ENCODE measurements at regions not wholly inside any gene's neighbourhood (a gene's known extent, or its start where the extent isn't known, plus 50 kb on each side); places are given as distances from the start of the nearest gene placed in this dataset.

DNA sequence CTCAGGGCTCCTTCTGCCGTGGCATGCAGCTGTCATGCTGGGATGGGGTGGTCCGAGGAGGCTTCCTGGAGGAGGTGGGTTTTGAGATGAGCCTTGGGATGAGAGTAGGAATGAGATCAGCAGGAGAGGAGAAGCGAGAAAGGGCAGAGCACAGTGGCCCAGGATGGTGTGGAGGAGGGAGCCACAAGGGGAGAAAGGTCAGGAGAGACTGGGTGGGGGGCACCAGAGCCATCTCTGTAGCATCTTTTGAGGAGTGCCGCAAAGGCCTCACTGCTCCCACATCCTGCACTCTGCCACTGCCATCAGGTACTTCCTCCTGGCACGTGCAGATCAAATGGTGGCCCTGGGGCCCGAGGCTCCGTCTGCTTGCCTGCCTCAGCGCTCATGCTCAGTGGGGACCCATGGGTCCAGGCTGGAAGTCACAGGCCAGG is 150.2 kb downstream of the MACROH2A1 start:
- DNase-seq (ENCODE audit: low read depth), result no peak

DNA sequence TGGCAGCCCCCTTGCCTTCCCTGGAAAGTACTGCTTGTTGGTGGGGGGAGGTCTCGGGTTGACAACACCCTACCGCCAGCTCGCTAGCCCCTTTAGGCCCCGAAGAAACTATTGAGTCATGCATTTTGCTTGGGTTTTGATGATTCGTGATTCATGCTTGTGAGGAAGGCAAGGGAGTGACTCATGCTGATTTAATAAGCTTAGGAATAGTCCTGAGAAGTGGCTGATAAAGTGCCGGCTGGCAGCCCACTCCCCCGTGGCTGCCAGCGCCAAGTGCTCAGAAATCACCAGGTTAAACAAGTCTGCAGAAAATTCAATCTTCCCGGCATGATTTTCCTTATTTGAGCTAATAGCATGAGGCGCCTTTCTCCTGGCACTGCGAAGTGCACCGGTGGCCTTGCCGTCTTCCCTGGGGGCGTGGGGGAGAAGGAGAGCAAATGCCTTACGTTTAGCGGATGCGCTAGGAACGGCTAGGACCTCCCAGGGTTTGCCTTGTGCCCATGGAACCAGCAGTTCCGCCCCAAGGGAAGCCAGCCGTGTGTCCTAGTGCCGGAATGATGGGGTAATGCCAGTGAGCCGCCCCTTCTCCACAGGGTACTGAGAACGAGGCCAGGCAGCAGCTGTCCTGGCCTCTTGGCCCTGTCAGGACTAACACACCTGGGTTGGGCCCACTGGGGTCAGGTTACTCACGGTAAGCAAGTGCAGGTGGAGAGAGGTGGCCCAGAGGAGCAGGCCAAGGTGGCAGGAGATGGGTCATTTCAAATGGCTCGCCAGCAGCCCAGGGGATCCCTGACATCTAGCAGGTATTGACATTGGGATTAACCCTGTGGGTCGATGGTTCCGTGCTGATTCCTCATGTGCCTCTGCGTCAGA is 151.9 kb downstream of the MACROH2A1 start:
- DNase-seq (ENCODE audit: low read depth), result no peak

DNA sequence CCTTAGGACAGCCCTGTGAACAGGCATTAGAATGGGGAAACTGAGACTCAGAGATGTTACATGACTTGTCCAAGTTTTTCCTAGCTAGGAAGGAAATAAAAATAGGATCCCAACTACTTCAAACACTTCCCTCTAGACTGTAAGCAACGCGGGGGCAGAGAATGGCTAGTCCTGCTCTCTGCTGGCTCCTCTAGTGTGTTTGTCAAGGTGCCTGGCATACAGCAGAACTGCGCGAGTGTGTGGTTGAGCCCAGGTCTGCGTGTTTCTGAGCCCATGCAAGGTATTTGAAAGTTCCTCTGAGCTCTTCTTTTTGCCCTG is 152.5 kb downstream of the MACROH2A1 start:
- DNase-seq (ENCODE audit: low read depth), result no peak

DNA sequence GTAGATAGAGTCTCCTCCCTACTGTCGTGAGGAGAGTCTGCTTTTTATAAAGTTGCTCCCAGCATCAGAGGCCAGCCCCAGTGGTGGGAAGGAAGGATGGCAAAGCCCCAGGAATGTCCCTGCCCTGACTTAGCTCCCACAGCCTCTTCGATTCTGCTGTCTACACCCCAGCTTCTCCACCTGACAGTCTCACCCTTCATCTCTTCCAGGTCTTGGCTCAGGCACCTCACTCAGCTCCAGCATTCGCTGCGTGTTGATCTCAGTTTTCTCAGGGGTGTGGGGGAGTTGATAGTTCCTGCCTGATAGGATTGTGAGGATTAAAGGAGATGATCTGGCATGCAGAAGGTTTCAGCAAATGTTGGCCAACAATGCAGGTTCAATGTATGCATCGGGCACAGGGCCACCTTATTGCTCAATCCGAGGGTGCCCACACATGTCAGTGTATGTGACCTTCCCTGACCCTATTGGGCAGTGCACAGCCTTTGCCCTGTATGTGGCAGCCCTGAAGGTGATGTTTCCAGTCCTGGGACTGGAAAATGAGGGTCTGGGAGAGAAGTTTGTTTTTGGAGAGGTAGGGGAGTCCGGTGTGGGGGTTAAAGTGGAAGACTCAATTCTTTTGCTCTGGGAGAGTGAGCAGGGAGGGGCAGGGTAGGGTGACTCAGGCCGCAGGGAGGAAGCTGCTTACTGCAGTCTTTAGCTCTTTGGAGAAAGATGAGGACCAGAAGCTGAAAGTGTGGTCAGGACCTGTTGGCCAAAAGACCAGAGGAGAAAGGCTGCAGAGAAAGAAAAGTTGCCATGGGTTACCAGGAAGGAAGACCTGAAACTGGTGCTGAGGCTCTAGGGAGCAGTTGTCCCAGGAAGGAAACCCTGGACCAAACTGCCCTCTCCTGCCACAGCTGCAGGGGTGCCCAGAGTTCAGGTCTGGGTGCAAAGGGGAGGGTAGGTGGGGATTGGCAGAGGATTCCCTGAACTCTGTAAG is 153.2 kb downstream of the MACROH2A1 start:
- no peak for DNase-seq (ENCODE audit: low read depth)

DNA sequence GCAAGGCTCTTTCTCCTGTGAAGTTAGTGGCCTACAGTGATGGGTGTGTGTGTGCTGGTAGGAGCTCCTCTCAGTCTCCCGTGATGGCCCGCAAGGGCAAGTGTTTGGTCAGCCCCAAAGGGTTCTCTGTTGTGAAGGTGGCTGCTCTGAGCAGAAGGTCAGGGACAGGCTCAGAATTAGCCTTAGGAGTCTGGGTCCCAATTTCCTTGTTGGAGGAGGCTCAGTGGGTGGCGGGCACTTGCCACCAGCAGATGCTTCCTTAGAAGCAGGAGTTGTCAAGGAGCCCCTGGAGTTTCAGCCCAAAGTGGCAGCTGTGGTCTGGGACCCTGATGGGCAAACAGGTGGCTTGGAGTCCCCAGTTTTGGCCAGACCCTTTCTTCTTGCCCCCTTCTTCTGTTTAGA is 154.4 kb downstream of the MACROH2A1 start:
- DNase-seq (ENCODE audit: low read depth), result no peak

DNA sequence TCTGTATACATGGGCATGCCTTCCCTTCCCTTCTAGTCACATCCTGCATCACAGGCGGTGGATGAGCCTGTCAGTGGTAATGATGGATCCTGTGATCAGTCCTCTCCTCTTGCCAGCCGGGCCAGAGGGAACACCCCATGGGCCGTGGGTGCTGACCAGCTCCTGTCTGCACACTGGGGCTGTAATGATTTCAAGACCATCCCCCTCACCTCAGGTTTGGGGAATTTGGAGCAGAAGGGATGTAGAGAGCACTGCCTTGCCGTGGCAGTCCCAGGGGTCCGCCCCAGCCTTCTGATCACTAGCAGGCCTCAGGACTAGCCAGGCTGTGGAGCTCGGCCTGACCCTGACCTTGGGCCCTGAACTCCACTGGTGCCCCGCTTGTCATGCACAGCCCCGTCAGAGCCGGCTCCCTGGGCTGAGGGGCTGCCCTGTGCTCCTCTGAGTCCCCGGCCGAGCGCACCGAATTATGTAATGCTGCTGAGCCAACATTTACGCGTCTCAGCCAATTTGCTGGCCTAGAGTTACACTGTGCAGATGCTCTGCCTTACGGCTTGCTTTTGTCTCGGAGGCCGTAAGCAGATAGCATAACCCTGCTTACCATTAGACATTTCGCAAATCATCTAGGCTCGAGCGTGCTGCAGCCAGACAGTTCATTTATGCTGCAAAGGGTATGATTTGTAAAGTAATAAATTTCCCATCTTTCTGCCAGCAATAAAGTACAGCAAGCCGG is 155.3 kb downstream of the MACROH2A1 start:
- no peak for DNase-seq (ENCODE audit: low read depth)

DNA sequence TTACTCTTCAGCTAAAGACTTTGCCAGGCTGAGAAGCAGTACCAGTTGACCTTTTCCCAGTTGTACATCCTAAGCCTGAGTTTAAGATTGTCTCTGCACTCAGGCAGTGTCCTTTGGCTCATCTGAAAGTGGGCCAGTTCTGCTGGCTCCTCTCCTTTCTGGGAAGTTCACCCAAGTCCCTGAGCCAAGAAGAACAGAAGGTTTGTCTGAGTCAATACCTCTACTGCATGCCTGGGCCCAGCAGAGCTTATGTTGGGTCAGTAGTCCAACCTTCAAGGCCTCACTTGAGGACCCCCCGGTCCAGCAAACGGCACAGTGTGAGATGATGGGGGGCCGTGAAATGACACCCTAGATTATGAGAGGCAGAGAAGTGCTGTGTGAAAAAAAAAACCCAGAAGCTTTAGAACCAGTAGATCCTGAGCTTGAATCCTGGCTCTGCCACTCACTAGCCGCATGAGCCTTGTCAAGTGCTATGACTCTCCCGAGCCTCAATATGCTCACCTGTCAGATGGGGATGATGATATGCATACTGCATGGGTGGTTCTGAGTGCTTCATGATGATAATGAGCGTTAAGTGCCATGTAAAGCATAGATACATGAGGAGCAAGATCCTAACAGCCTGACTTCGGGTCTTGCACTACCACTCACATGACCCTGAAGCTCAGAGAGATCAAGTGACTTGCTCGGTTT is 156.0 kb downstream of the MACROH2A1 start:
- no peak for DNase-seq (ENCODE audit: low read depth)

DNA sequence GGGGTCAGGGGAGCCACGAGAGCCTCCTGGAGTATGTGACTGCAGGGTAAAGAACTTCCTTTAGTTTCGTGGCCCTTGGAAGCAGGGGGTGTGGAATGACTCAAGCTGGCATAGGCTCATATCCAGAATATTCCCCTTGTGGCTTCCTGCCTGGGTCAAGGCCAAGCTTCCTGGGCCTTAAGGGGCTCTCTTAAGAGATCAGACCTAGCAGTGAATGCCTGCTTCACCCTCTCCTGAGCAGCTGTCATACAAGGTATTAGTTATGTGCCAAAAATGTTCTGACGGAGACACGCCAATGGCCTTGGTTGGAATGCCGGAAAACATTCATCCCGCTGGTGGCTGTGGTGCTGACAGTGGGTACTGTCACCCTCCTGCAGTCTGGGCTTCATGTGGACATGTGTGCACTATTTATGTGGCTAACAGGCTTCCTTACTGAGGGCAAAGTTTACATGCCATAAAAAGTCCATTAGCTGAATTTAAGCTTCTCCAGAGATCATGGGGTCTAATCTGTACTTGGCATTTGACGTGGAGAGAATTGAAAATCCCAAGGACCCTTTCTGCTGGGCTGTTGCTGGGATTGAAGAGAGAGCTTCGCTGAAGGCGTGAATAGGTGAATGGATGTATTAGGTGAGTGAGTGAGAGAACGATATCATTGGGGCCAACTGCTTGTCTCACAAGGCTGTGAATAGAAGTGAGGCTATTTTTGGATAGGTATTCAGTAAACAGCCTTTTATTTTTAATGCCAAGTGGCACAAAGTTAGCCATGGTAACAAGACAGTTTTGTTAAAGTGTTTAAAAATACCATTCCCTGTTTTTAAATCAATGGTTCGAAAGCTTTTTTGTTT is 156.8 kb downstream of the MACROH2A1 start:
- no peak for DNase-seq (ENCODE audit: low read depth)

DNA sequence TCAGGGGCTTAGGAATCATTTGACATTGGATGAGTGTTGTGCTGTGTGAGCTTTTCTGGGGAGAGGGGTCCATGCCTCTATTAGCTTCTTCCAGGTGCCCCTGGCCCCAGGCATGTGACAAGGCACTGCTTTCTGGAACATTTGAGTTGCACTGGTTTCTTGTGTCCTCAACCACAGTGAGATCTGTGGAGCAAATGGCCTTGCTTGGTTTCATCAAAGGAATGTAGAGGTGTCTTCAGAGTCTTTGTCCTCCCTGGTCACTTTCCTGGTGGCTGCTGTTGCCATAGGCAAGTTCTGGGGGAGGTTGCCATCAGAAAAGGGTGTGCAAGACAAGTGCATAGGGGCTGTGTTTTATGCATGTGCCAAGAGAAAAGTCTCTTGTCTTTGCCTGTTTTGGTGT is 157.5 kb downstream of the MACROH2A1 start:
- no peak for DNase-seq (ENCODE audit: low read depth)

DNA sequence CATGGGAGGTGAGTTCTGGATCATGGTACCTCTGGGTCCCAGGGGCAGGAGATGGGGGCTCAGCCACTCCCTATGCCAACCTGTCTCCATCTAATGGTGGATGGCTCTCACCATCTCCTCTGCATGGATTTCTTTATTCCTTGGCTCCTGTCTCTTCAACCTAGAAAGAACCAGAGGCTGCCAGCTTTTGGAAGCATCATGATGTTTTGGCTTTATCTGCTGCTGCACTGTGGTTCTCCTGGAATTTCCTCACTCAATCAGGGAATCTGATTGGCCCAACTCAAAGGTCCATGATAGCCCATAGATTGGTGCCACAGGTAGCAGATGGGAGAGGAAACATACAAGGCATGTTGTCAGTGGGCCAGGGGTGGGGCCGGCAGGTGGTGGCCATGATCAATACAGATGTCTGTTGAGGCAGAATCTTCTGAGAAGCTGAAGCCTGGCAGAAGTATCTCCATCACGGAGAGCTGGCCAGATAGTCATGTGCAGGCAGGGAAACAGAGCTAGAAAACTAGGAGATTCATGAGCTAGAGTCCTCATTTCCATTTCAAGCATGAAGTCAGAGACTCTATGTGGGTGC is 158.2 kb downstream of the MACROH2A1 start:
- no peak for DNase-seq (ENCODE audit: low read depth)

DNA sequence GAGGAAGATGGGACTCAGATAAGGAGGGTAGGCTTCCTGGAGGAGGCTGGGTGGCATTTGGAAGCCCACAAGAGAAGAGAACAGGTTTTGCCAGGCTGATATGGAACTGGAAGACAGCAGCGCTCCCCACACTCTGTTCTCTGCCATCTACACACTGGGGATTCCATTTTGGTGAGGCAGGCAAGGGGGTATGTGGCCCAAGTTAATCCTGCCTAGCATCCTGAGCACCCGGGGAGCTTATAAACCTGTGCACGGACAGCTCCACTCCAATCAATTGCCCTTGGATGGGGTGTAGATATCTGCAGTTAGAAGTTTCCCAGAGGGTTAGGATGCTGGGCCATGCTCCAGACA is 158.8 kb downstream of the MACROH2A1 start:
- DNase-seq (ENCODE audit: low read depth), result no peak

DNA sequence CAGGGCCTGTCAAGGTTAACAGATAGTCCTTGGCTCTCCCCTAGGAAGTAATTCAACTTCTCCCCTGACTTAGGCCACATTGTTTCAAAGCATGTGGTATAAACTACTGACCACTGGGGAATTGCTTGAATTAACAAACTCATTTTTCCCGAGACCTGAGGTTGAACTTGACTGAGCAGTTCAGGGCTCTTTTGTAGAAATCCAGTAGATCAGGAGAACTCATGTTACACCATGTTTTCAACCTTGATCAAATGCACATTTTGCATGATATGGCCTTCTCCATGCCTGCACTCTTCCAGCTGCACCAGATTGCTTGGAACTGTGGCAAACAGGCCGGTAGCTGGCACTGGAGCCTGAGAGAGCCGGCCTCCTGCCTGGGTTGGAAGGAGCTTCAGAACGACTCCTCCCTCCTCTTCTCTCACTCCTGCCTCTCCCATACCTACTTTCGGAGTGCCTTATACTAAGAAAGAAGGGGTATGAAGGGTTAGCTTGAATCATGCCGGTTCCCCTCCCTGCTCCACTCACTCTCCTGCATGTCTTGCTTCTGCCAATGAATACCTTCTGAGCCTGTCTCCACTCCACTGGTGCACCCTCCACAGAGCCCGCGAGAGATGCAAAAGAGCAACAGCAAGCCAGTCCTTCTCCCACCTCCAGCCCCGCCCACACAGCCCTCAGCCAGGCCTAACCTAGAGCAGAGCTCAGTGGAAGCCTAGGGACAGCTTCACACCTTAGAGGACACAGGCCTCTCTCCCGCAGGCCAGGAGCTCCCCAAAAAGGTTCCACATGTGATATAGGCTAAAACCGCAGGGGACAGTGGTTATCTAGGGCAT is 159.4 kb downstream of the MACROH2A1 start:
- no peak for DNase-seq (ENCODE audit: low read depth)

DNA sequence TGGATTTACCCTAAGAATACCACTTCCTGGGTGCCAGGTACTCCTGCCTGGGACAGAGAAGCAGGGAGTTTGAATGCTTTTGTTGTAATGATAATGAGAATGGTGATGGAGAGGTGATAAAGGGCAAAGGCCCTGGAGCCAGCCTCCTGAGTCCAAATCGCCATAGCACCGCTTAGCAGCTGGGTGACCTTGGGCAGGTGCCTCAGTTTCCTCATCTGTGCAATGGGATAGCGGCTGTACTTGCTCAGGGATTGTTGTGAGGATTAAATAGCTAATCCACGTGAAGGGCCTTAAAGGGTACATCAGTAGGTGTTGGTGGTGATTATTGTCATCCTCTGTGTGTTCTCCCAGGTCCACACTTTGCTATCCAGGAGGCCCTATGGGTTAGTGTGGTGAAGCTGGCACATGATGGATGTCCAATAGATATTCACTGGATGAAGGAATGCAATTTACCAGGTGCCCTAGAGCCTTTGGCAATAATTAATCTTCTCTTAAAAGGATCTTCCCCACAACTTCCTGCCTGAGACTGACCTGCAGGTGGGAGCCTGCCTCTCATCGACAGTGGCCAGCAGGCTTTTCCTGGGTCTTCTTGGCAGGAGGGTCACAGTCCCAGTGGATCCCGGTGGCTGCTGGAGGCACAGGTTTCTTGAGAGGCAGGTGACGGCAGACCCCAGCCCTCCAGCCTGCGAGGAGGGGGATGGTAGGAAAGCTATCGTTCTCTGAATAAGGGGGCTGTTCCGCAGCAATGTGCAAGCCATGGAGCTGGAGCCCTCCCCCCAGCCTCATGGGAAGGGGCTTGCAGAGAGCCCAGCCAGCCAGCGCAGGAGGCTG is 160.2 kb downstream of the MACROH2A1 start:
- DNase-seq (ENCODE audit: low read depth), result no peak

DNA sequence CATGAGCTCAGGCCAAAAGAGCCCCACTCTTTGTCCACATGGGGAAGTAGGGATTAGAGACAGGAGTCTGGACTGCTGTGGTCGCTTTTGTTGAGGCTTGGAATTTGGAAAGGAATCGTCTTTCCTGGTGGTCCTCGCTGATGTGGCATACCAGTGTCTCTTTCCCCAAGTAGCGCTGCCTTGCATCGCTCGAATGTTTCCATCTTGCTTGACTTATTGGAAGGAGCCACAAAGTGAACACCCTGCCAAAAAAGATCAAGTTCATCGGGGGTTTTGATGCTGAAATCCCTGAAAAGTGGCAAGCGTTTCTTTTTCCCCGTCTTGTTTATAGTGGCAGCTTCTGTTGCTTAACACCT is 161.3 kb downstream of the MACROH2A1 start:
- DNase-seq (ENCODE audit: low read depth), result no peak

DNA sequence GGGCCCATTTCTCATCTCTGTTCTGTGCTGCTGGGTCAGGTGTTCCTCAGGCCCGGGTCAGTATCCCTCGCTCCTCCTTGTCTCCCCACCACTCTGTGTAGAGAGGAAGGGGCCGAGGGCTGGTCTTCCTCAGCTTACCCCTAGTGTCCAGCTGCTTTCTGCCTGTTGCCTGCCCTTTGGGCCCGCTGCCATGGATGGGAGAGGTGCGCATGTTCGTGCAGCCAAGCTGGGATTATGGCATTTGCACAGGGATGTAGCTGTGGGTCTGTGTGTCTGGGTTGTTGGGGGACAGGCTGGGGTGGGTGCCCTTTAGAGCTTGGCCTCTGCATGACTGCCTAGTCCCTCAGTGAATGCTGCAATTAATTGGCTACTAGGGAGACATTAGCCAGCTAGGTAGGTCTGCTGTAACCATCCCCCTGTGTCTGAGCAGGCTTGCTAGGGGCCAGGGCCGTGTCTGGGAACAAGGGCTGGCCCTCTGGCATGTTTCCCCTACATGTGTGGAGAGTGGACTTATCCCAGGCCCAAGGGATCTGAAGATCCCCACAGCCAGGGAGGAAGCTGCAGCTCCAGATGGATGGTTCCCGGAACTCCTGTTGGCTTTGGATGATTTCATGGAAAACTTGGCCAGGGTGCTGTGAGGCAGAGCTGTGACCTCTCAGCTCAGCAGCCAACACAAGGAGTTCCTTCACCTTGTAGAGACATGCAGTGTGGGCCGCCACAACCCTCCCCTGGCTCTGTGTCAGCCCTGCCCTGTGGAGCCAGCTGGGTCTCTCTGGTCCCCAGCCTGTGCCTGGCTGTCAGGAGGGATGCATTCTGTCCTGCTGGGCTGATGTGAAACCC is 161.9 kb downstream of the MACROH2A1 start:
- no peak for DNase-seq (ENCODE audit: low read depth)

DNA sequence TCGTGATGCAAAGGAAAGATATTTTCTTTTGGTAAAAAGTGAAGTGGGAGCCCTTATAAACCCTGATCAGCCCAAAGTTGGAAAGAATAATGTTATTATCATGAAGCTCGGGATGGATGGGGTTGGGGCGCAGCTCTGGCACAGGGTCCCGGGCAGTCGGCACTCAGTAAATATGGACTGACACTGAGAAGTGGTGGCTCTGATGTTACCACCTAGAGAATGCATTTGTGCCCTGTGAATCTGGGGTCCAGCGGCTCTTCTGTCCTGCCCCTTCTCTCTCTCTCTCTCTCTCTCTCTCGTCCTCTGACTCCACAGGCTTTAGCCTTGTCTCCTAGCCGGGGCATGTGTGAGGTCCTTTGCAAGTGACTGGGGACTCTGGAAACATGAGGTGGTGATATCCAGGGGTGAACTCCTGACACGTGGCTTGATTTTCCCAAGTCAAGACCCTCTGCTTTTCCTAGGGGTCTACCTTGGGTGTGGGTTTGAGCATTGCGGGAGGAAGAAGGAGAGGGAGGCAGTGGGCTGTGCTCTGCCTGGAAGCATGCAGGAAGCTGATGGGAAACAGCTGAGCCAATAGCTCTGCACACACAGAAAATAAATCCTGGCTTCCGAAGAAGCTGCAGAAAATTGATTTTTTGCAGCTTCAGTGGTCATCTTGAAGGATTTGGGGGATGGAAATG is 162.7 kb downstream of the MACROH2A1 start:
- DNase-seq (ENCODE audit: low read depth), result no peak

DNA sequence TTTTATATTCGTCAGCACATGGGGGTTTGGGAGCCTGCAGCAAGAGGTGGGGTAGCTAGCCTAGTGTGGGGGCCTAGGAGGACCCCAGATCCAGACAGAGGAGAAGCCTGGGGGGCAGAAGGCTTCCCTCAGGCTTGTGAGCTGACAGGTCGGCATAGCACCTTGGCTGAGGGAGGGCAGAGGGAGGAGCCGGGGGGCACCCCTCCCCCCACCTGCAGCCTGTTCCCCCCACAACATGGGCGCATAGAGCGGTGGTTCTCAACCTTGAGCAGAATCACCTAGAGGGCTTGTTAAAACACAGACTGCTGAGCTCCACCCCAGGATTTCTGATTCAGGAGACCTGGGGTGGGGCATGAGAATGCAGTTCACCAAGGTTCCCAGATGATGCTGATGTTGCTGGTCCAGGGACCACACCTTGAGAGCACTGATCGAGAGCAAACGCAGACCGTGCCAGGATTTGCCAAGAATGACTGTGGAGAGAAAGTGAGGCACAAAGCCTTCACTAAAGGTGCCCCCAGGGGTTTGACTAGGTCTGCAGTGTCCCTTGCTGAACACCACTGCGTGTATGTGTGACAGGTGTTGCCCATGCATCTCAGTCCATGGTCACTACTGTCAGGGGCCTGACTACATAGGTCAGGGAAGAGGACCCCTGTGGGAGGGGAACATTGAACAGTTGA is 163.3 kb downstream of the MACROH2A1 start:
- no peak for DNase-seq (ENCODE audit: low read depth)

Data from stimulated activated CD8-positive, alpha-beta memory T cell treated with anti-CD3 and anti-CD28 coated beads, Interleukin-15, amount 100 ng/mL, for 24 hours (primary cell).